LNCaP clone FGC (cell line): ENCODE measurements at regions not wholly inside any gene's neighbourhood (a gene's known extent, or its start where the extent isn't known, plus 50 kb on each side); places are given as distances from the start of the nearest gene placed in this dataset.

Experiments
- DNase-seq: peaks from one replicate; pipeline ENCODE4 v3.0.0-alpha.2; 2011; ENCODE audit warnings: low read depth
- H3K4me3 ChIP-seq: 2 replicates; pipeline ENCODE4 v1.5.1; 2011; ENCODE audit warnings: mild to moderate bottlenecking, low read depth, low read length, control low read depth
- CTCF ChIP-seq: IDR thresholded peaks from 2 replicates; pipeline ENCODE4 v1.5.1; 2012; ENCODE audit warnings: mild to moderate bottlenecking; ENCODE audit not compliant: control insufficient read depth, insufficient read depth; ENCODE audit errors: extremely low read depth

GRCh38 chr17:5843366-5844026, 226.7 kb upstream of the WSCD1 start:
- no peak for TF ChIP-seq CTCF
- no peak for DNase-seq
- no peak overlapping the region for H3K4me3 ChIP-seq

- no peak for TF ChIP-seq CTCF
- no peak for DNase-seq
These were observed 224.2 kb upstream of the WSCD1 start for GRCh38 chr17:5846001-5846400.

GRCh38 chr17:5854871-5855554, 215.2 kb upstream of the WSCD1 start:
- TF ChIP-seq CTCF: no peak
- H3K4me3 ChIP-seq: no peak overlapping the region
- DNase-seq: no peak

More at GRCh38 chr17:5846001-5846400, 224.2 kb upstream of the WSCD1 start:
- H3K4me3 ChIP-seq: no peak overlapping the region

- no peak for DNase-seq
- no peak for TF ChIP-seq CTCF
- no peak overlapping the region for H3K4me3 ChIP-seq
These were observed 208.9 kb upstream of the WSCD1 start for GRCh38 chr17:5861246-5861645.

- TF ChIP-seq CTCF: no peak
- no peak overlapping the region for H3K4me3 ChIP-seq
- DNase-seq: no peak
These were observed 208.3 kb upstream of the WSCD1 start for GRCh38 chr17:5861854-5862253.

GRCh38 chr17:5862395-5862794, 207.8 kb upstream of the WSCD1 start:
- TF ChIP-seq CTCF: no peak
- no peak overlapping the region for H3K4me3 ChIP-seq
- DNase-seq: no peak
